ENCODE measurements at regions not wholly inside any gene's neighbourhood (a gene's known extent, or its start where the extent isn't known, plus 50 kb on each side); places are given as distances from the start of the nearest gene placed in this dataset.
A peak's percentile ranks its signal among the peaks of the same experiment; 100 is the strongest.
"Not testable (repeated sequence)": the region's sequence is repeated elsewhere in the genome, so short reads cannot be mapped to it uniquely, and the experiment has no call there.

DNA sequence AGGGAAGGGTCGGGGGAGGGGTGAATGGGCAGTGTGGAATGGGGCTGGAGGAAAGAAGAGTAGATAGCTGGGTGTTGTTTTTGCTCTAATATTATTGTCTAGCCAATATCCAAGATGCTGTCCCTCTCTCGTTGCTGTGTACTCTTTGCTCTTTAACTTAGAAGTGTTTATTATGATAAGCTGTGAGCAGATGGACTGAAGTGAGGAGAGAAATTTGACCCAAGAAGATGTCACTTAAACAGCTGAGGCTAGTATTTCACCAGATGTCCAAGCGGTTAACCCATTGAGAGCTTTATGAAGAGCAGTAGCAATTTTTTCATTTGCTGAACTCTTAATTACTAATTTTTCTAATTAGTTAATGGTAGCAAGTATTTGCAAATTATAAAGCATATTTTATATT lies 212.2 kb upstream of the TP63 start:
- no peak for DNase-seq (ENCODE audit: insufficient read length, low spot score)
- FAIRE-seq: no peak
- no peak for TF ChIP-seq POLR2A (IDR thresholded peaks at IDR 0.05; ENCODE audit: low read depth, low read length)

DNA sequence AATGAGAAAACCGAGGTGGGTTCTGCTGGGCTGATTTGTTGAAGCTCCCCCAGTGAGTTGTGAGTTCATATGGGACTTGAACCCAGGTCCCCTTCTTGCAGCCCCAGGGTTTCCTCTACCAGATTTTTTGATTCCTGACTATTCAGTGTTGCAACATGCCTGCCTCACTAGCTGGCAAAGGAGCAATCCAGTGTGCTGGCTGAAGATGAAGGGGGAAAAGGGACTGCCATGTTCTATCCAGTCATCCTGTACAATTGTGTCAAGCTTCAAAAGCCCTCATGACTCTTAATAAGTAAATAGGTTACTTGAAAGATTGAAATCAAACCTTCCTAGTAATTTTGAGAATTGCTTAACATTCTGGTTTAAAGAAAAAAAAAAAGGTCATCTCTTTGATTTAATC lies 211.5 kb upstream of the TP63 start:
- no peak for TF ChIP-seq POLR2A (IDR thresholded peaks at IDR 0.05; ENCODE audit: low read depth, low read length)
- DNase-seq (ENCODE audit: insufficient read length, low spot score) (no peak), FAIRE-seq (no peak)

DNA sequence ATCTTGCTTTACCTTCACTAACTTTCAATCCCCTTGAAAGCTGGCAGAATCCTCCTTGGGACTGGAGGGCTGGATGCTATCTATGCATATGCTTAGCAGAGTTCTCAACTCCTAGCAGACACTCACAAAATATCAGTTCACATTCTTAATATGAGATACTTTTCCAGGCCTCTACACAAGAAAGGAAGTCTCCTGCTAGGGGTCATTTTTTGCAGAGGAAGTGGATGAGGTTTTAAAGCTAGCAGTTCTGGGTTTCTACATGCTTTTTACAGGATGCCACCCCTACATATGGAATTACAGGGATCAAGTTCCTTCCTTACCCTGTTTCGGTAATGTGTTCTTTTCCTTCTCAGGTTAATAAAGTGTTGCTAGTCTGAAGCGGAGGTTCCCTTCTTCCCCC lies 206.3 kb upstream of the TP63 start:
- TF ChIP-seq POLR2A (IDR thresholded peaks at IDR 0.05; ENCODE audit: low read depth, low read length): no peak
- no peak for DNase-seq (ENCODE audit: insufficient read length, low spot score)
- peak; percentile 72 for FAIRE-seq

DNA sequence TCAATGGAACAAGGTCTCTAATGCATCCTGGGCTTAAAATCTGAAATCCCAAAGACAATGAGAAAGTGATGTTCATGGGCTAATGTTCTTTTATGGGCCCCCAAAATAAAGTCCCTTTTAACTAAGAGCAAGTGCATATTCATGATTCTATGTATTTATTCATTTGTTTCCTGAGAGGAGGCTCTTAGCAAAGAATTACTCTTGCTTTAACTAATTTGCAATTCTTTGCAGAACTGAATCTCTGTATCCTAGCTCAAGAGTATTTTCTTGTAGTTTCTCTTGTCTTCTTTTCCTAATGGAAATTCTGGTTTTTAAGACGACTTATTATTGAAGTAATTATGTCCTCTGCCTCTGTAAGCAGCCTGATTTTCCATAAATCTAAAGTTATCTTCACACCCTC lies 202.2 kb upstream of the TP63 start:
- FAIRE-seq (no peak), DNase-seq (ENCODE audit: insufficient read length, low spot score) (no peak)
- TF ChIP-seq POLR2A (IDR thresholded peaks at IDR 0.05; ENCODE audit: low read depth, low read length): no peak

DNA sequence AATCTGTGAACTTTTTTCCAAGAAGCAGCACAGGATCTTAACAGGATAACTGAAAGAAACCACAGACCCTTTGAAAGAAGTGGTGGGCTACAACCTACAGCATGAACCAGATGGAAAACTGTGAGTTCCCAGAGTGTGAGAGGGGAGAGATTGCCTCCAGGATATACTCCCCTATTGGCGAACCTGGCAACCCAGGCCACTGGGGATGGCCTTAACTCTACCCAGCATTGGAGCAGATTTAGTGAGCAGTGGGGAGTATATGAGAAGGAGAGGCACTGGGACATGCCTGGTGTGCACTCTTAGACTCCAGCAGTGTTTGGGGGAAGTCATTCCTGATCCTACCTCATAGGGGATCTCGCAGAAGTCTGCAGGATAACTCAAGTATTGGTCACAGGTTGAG lies 201.0 kb upstream of the TP63 start:
- no peak for DNase-seq (ENCODE audit: insufficient read length, low spot score)
- no peak for FAIRE-seq
- no peak for TF ChIP-seq POLR2A (IDR thresholded peaks at IDR 0.05; ENCODE audit: low read depth, low read length)

DNA sequence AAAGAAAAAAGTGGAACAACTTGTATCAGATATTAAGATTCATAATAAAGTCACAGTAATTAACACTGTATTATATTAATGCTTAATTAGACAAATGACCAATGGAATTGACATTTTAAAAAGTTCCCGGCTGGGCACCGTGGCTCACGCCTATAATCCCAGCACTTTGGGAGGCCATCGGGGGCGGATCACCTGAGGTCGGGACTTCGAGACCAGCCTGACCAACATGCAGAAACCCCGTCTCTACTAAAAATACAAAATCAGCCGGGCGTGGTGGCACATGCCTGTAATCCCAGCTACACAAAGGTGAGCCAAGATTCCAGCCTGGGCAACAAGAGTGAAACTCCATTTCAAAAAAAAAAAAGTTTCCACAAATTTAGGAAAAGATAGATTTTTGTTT lies 188.9 kb upstream of the TP63 start:
- not testable (repeated sequence) for DNase-seq (ENCODE audit: insufficient read length, low spot score); FAIRE-seq

DNA sequence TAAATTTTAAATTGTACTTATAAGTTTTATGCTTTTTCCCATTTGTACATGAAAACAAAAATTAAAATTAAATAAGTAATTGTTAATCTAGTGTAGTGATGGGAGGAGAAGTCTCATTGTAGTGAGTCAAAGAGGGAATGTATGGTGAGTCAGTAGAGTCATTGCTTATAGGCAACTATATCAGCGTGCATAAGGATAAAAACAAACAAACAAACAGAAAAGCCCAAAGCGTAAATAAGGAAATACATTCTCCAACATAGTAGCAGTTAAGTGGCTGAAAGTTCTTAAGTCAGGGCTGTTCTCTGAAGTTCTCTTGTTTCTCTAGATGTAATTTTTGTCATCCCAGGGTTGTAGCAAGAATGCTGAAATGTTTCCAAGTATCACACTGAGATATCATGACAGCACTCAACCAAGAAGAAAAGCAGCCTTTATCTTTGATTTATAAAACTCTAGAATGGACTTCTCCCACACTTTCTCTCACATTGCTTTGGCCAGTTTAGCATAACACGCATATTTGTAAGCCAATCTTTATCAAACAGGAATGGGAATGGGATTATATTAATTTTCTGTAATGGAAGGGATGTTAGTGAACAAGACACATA lies 184.1 kb upstream of the TP63 start:
- DNase-seq (ENCODE audit: insufficient read length, low spot score): no peak
- no peak for TF ChIP-seq POLR2A (IDR thresholded peaks at IDR 0.05; ENCODE audit: low read depth, low read length)
- peak; percentile 58 for FAIRE-seq

DNA sequence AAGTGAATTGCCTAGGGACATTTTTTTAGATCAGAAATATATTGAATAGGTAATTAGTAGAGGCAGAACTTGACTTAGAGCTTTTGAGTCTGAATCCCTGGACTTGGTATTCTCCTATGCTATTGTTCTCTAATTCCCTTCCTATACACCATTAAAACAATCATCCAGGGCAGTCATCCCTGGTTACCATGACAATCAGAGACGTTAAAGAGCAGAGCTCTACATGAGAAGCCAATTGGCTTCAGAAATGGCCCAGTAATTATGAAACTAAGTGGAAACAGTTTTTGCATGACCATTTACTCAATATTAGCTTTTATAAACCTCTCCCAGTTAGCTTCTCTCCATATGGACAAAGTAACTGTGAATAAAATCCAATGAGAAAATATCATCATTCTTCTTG lies 182.1 kb upstream of the TP63 start:
- no peak for TF ChIP-seq POLR2A (IDR thresholded peaks at IDR 0.05; ENCODE audit: low read depth, low read length)
- DNase-seq (ENCODE audit: insufficient read length, low spot score) (no peak), FAIRE-seq (no peak)

DNA sequence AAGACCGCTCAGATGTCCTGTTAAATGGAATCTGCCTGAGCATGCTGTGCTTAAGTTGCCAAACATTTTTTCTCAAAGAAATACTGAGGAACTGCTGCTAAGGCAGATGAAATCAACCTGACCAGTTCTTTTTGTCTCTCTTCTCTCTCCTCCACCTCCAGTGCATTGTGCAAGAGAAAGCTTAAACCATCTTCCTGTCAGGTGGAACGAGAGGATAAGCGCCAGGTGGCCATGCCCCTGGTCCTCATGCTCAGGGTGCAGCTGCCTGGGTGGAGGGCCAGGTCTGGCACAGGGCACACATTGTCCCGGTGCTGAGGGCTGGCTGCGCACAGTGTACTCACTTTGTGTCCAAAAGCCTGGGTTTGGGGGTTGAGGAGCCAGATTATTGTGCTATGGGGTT lies 176.2 kb upstream of the TP63 start:
- no peak for FAIRE-seq
- no peak for DNase-seq (ENCODE audit: insufficient read length, low spot score)
- TF ChIP-seq POLR2A (IDR thresholded peaks at IDR 0.05; ENCODE audit: low read depth, low read length): no peak

DNA sequence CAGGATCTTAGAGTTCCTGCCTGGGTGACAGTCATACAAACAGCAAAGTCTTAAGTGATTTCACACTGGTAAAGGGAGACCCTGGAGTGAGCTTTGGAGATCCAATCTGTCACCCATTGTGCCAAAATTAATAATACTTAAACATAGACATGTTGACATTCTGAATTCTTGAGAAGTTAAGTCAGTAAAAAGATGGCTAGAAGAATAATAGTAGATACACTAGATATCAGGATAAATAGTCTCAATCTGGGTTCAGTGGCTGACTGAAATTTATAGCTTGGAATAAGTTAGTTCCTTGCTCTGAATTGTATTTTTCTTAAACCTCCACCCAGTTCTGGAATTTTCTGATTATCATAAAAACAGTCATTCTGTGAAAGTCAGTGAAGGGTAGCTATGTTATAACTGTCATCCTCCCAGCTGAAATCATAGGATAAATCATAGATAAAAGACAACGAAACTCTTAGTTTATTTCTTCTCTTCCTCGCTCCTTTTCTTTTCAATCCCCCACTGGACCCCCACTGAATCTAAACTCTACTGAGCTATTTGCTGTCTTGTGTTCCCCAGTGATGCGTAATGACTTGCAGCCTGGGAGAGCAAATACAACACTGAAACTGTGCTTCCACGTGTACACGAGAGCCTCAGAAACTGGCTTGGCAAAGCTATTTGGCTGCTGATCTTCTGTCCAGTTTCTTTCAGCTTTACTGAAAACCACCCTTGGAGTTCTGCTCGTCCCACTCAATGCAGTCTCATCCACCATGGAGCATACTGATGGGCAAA lies 175.4 kb upstream of the TP63 start:
- no peak for DNase-seq (ENCODE audit: insufficient read length, low spot score)
- FAIRE-seq: peak; percentile 90
- no peak for TF ChIP-seq POLR2A (IDR thresholded peaks at IDR 0.05; ENCODE audit: low read depth, low read length)

DNA sequence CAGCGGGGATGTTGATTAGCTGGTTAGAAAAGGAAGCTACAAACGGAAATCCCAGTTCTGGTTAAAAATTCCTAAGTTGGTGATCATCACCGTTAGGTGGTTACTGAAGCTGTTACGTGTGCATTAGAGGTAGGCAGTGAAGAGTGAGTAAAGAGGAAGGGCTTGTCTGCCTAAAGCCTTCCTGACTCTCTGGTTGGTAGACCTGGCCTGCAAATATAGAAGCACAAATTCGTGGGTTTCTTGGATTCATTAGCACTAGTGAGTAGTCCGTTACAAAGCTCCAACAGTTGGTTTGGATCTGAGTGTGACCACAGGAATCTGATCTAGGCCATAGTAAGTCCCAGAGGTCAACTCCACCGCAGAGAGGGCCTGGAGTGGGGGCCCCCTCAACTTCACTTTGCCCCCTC lies 174.0 kb upstream of the TP63 start:
- TF ChIP-seq POLR2A (IDR thresholded peaks at IDR 0.05; ENCODE audit: low read depth, low read length): no peak
- peak; percentile 61 for DNase-seq (ENCODE audit: insufficient read length, low spot score)
- FAIRE-seq: peak; percentile 100

DNA sequence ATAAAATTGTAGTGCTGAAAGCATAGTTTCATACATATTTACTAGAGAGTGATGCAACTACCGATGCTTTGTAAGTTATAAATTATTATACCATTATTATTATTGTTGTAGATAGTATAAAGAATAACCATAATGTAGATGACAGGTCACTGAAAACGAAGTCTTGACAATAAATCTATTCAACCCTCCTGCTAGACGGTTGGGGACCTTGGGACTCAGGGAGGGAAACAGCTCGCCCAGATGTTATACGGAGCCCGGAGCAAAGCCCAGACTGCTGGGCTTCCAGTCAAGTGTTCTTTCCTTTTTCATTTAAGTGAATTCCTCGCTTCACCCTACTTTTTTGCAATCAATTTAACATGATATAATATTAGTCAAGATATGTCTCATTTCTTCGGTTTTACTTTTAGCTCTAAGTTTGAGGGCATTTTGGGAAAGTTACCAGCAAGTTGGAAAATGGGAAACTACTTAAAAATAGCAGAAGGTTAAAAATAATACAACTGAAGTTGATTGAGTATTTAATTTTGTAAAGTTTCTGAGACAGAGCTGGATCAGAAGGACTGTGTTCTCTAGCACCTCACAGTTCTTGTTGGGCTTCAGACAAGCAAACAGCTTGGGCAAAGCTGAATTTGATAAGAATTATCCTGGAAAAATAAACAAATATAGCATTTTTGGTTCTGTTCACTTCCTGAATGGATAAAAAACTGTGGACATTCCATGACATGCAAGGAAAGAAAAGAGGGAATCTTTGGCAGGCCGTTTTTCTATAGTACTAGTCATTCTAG lies 173.4 kb upstream of the TP63 start:
- no peak for DNase-seq (ENCODE audit: insufficient read length, low spot score)
- TF ChIP-seq POLR2A (IDR thresholded peaks at IDR 0.05; ENCODE audit: low read depth, low read length): no peak
- FAIRE-seq: peak; percentile 85

DNA sequence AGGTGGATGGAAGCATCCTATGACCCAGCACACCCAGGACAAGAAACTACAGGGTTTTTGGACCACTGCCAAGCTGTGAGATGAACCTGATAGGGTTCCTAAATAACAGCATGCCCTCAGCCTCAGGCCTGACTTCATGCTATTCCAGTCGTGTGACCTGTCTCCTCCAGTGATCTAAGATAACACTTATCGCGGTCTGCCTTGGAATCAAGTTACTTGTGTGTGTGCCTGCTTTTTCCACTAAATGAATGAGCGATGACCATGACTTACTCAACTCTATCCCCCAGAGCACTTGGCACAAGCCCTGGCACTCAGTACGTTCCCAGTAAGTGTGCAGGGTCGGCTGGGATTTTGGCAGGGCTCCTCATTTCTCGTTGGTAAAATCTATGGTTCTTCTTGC lies 172.7 kb upstream of the TP63 start:
- no peak for DNase-seq (ENCODE audit: insufficient read length, low spot score)
- FAIRE-seq: peak; percentile 94
- no peak for TF ChIP-seq POLR2A (IDR thresholded peaks at IDR 0.05; ENCODE audit: low read depth, low read length)

DNA sequence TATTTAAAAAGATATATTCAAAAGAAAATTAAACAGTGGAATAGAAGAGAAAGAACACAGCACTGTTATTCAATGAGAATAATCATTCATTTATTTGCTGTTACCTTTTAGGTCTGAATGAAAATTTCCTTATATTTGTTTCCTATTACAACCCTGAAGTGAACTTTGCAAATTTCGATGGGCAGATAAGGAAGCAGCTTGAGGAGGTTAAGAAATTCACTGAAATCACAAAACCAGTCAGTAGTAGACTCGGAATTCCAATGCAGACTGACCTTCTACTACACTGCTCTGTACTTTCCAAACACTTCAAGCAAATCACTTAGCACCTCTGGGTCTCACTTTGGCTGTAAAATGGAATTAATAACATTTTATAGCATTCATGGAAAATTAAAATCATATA lies 172.0 kb upstream of the TP63 start:
- FAIRE-seq (peak; percentile 67), DNase-seq (ENCODE audit: insufficient read length, low spot score) (no peak)
- TF ChIP-seq POLR2A (IDR thresholded peaks at IDR 0.05; ENCODE audit: low read depth, low read length): no peak

DNA sequence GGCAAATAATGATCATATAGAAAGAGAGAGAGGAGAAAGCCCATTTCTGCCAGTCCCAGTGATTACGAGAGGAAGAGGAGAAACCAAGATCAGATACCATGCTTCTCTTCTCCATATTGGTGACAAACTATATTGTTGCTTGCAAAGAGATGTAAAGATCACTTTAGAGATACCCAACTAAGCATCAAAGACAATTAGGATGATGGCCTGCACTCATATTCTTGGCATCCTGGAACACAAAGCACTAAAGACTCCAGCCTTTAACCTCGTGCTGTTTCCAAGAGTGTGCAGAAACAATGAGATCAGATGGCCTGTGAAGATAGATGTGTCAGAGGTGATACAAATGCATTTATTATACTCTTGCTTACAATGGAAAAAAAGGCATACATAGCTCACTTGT lies 170.7 kb upstream of the TP63 start:
- DNase-seq (ENCODE audit: insufficient read length, low spot score) (no peak), FAIRE-seq (peak; percentile 70)
- no peak for TF ChIP-seq POLR2A (IDR thresholded peaks at IDR 0.05; ENCODE audit: low read depth, low read length)
